Stimulated activated CD4-positive, alpha-beta T cell treated with anti-CD3 and anti-CD28 coated beads, Interleukin-4, amount 100 ng/mL, for 24 hours (primary cell): ENCODE measurements at regions not wholly inside any gene's neighbourhood (a gene's known extent, or its start where the extent isn't known, plus 50 kb on each side); places are given as distances from the start of the nearest gene placed in this dataset.
A peak's percentile ranks its signal among the peaks of the same experiment; 100 is the strongest.

Experiments
- DNase-seq: peaks from one replicate; pipeline ENCODE4 v3.0.0-alpha.2; 2020

GRCh38 chr17:73997059-73997458 is 206.4 kb upstream of the RPL38 start:
- DNase-seq: no peak

DNA sequence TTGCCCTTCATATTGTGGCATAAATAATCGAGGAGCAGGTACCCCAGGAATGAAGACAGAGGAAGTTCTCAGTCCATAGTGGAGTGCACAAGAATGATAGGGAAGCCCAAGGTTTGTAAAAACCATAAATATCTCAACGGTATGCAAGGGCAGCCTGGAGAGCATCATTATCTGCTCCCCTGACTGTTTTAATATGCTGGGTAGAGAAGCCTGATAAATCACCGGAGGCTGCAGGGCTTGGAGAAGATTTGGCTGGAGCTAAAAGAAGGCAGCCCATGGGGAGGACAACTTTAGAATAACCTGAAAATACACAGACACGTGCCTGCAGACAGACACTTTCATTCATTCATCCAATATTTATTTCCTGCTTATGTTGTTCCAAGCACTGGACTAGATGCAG is 205.2 kb upstream of the RPL38 start:
- no peak for DNase-seq

DNA sequence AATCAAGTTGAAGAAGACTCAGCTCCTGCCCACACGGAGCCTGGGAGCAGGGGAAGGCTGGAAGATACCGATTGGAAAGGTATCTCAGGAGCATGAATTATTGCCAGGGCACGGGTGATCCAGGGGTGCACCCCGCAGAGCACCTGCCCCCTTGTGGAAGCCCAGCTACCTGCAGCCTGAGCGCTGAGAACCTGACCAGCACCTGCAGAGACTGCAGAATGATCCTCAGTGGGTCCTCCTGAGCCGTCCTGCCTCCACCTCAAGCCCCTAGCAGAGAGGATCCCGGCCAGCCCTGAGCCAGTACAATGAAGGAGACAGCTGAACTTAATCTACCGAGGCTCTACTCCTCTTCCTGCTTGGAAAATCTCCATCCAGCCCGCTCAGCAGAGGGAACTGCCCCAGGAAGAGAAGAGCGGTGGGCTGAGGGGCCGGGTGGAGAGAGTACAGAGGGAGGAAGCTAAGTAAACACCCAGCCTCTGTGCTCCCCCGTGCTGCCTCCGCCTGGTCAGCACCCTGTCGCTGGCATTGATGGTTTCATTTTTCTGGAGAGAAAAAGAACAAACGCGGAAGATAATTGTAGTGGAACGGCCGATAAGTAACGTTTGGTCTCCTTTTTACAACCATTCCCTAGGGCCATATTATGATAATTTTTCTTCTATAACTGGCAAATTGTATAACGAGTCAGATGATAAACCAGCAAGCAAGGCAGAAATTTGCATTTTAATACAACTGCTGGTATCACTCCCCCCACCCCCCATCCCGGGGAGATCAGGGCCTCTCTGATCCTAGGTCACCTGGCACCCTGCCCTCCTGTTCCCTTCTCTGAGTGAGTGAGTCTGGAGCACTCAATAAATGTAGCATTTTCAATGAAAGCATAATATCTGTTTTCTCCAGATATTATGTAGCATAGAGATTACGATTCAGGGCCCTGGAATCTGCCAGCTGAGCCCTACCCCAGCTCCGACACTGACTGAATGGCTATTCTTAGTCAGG is 204.5 kb upstream of the RPL38 start:
- DNase-seq: peak; percentile 61

- no peak for DNase-seq
These were observed 202.3 kb upstream of the RPL38 start for GRCh38 chr17:74001145-74001544.

GRCh38 chr17:74002241-74002640 is 201.2 kb upstream of the RPL38 start:
- no peak for DNase-seq

- DNase-seq: no peak
These were observed 199.4 kb upstream of the RPL38 start for GRCh38 chr17:74004056-74004455.

DNA sequence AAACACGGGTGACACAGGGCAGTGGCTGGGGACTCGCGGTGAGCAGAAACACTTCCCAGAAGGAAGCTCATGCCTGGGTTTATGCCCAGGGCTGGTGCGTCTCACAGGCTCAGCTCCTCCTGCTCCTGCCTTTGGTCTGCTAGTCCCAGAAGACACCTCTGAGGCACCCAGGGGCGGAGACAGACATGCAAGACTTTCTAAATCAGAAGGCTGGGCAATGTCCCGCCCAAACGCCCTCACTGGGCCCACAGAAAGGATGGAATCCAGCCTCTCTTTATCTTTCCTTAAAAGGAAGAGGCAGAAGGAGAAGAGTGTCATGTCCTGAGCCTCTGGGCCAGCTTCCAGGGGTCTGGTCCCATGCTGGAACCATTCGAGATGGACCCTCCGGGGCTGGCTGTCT is 197.7 kb upstream of the RPL38 start:
- DNase-seq: no peak

DNA sequence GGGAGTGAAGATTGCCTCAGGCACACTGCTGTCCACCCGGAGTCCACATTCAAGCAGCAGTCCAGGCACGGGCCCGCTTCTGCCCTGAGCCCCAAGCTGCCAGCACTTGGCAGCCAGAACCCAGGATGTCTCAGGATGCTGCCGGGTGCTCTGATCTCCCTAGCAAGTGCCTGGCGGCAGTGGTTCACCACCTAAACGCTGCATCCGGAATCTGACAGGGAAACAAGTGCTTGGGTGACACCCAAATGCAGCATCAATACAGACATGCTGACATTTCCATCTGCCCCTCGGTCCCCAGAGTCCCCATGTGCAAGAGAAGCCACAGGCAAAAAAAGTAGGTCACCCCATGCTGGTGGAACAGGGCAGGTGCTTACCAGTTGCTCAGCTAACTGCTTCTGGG is 197.1 kb upstream of the RPL38 start:
- DNase-seq: no peak

GRCh38 chr17:74008196-74008595 is 195.3 kb upstream of the RPL38 start:
- peak; percentile 17 for DNase-seq

- DNase-seq: no peak
These were observed 194.3 kb upstream of the RPL38 start for GRCh38 chr17:74009056-74009625.

DNA sequence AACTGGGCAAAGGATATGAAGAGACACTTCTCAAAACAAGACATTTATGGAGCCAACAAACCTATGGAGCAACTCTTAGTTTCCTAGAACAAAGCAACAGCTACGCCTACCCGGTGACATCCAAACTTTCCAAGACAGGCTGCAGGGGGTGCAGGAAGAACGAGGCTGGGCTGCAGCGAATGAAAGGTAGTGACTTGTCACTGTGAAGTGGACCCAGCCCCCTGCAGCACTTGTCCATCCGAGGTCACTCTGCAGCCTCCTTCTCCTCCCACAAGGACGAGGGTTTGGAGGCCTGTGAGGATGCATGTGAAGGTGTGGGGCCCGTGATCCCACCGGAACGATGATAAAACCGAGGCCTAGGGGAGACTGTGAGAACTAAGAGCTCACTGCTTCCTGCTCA is 192.6 kb upstream of the RPL38 start:
- DNase-seq: no peak

GRCh38 chr17:74011966-74012365 is 191.5 kb upstream of the RPL38 start:
- no peak for DNase-seq

DNA sequence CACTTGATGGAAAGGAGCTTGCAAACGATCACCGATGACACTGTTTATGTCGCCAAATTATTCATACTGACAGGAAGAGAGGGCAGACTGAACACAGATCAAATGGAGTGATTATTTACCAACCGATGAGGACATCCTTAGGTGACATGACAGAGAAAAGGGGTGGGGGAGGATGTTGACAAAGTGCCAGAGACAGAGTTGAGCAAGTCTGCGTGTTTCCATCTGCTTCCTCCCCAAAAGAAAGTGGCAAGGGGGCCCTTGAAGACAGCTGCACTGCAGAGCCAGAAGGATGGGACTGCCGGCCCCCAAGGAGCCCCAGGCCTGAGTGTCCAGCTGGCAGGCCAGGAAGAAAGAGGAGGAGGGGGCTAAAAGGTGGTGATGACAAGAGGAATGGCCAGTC is 191.0 kb upstream of the RPL38 start:
- DNase-seq: peak; percentile 7

DNA sequence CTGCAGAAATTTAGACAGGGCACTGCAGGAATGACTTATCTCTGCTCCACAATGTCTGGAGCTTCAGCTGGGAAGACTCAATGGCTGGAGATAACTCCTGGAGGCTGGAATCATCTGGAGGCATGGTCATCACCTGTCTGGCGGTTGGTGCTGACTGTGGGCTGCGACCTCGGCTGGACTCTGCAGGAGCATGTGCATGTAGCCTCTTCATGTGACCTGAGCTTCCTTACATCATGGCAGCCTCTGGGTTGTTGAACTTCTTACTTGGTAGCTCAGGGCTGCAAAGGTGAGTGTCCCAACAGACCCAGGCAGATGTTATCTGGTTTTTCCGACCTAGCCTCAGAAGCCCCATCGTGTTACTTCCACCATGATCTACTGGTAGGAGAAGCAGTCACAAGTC is 188.2 kb upstream of the RPL38 start:
- DNase-seq: no peak

DNA sequence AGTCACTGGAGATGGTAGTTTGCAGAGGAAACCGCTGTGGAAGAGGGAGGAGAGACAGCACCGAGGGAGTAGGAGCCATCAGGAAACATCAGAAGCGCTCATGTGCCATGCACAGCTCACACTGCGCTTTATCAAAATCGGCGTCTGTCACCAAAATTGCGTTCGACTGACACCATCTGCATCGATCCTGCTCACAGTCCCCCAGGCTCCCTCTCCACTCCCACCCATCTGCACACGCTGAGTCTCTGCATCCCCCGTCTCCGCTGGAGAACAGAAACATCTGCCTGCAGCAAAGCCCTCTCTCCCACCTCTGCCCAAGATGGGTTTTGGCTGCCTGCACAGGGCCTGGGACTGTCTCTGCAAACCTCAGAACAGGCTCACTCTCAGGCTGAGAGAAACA is 187.5 kb upstream of the RPL38 start:
- no peak for DNase-seq

DNA sequence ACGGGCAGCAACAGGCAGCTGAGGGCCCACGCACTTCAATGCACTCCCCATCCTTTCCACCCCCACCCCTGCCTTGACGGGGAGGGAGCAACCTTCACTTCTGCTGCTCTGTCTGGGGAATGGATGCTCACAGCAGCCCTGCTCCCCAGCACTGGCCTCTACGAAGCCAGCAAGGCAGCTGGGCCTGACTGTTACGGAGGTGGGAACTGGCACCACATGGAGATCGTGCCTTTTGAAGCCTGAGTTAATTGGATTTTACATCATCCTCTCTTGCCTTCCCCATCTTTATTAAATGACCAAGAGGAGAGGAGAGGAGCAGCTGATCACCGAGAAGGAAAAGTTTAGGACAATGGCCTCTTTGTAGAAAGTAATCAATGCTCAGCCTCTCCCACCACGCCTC is 187.0 kb upstream of the RPL38 start:
- DNase-seq: no peak

GRCh38 chr17:74017466-74017865 is 186.0 kb upstream of the RPL38 start:
- DNase-seq: no peak

DNA sequence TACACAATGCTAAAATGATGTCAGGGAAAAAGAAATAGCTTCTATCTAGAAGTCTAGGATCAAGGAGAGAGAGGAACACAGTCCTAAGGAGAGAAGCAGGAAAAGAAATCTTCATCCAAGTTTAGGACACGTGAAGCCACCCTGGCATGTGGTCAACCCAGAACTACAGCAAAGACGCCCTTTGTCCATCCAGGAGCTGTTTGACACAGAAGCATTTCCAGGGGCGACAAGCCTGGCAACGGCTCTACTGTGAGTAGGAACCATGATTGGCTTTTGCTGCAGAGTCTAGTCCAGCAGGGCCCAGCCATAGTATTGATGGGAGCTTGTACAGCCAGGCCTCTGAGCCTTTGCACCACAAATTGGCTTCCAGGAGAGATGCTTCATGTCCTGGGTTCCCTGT is 185.4 kb upstream of the RPL38 start:
- no peak for DNase-seq

GRCh38 chr17:74019271-74019670 is 184.2 kb upstream of the RPL38 start:
- DNase-seq: no peak

GRCh38 chr17:74019860-74020259 is 183.6 kb upstream of the RPL38 start:
- DNase-seq: no peak

DNA sequence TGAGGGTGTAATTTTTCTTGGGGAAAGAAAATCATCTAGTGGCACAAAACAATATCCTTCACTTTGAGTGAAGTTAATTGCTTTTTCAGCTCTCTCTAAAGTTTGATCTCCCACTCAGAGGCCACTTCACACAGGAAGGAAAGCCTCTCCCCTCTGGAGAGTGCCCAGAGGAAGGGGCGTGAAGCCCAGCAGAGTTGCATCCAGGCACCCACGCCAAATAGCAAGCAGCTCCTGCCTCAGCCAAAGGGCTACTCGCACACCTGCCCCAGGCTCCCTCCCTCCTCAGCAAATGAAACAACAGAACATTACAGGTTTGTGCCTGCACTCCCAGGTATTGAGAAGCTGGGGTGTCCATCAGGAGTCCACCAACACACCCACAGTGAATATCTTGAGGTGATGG is 183.0 kb upstream of the RPL38 start:
- no peak for DNase-seq

- no peak for DNase-seq
These were observed 178.5 kb upstream of the RPL38 start for GRCh38 chr17:74024871-74025531.

DNA sequence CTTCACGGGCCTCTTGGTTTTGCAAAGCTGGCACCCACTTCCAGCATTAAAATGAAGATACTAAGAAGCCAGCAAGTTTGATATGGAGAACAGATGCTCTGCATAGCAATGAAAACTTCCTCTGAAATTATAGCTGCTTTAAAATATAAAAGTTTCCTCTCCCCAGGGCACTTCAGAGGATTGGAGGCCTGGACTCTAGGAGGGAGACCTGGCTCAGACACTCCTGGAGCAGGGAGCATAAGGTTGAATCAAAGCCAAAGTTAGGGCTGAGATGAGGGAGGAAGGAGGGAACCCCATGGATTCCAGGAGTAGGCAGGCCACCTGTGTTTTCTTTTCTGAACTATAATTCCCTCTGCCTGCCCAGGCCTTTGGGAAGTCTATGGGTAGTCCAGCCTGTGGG is 176.0 kb upstream of the RPL38 start:
- no peak for DNase-seq
